ENCODE measurements at regions not wholly inside any gene's neighbourhood (a gene's known extent, or its start where the extent isn't known, plus 50 kb on each side); places are given as distances from the start of the nearest gene placed in this dataset.

DNA sequence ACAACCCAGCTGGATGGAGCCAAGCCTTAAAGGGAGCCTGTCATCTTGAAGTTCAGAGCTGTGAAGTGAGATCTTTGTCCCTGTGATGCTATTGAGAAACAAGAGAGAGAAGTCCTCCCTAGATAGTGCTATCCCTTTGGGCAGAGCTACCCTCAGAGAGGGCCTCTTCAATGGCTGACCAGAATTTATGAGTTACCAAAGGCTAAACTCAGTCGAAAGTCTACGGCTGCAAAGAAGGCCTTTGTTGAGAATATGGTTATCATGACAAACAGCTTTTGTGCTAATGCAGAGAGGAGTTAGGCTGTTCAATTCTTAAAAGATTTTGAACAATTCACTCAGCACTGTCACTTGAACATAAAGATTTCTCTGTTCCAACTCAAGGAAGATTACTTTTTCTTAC is 65.9 kb upstream of the C3orf80 start:
- no peak for TF ChIP-seq CTCF (IDR thresholded peaks at IDR 0.05)
- intact Hi-C loops (cut with DNase I; ENCODE audit: low total_unique reads): no loop called here
- Histone ChIP-seq H3K27ac (no peak overlapping the region), H3K36me3 (no peaks in the 10 kb centered on the region), H3K4me3 (no peak overlapping the region), H3K4me1 (no peaks in the 10 kb centered on the region), H3K9me3 (no peaks in the 10 kb centered on the region), H3K27me3 (no peaks in the 10 kb centered on the region)
- no peak for DNase-seq

DNA sequence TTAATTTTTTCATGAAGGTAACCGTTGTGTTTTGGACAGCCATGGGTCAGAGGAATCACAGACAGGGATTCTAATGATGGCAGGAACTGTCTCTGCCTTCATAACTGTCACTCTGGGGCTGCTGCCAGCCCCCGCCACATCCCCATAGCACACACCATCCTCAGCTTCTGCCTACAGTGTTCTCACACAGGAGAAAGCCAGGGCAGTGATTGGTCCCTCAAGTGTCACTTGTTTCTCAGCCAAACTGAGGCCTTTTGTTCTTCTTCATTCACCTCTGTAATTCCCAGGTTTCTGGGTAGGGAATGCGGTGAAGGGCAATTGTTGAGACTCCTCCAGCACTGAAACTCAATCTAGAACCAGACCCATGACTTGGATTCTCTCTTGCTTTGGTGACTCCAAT is 65.4 kb upstream of the C3orf80 start:
- Histone ChIP-seq H3K27ac (no peak overlapping the region), H3K4me3 (no peak overlapping the region), H3K36me3 (no peaks in the 10 kb centered on the region), H3K4me1 (no peaks in the 10 kb centered on the region), H3K27me3 (no peaks in the 10 kb centered on the region), H3K9me3 (no peaks in the 10 kb centered on the region)
- DNase-seq: no peak
- TF ChIP-seq CTCF (IDR thresholded peaks at IDR 0.05): no peak
- intact Hi-C loops (cut with DNase I; ENCODE audit: low total_unique reads): loop anchor here (10.0 kb wide), 1 partner anchor 255 kb away; no protein-coding TSS in a partner anchor

DNA sequence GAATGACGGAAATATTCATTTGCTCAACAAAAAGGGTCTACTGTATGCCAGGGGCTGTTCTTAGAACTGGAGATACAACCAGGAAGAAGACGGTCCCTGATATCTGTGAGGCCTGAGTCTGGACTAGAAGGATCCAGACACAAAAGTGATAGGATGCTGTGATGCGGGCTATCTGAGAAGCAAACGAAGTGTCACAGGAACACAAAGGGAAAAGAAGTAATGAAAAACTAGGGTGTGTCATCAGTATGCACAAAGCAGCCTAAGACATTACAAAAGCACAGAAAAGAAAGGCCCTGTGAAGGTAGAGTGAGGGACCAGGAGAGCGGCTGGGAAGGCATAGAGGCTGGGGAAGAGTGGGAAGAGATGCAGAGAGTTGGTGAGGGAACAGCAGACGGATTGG is 63.3 kb upstream of the C3orf80 start:
- H3K36me3 ChIP-seq: no peaks in the 10 kb centered on the region
- H3K4me3 ChIP-seq: no peak overlapping the region
- H3K4me1 ChIP-seq: no peaks in the 10 kb centered on the region
- intact Hi-C loops (cut with DNase I; ENCODE audit: low total_unique reads): loop anchor here (10.0 kb wide), 1 partner anchor 253 kb away; no protein-coding TSS in a partner anchor
- DNase-seq: no peak
- H3K9me3 ChIP-seq: no peaks in the 10 kb centered on the region
- H3K27me3 ChIP-seq: no peaks in the 10 kb centered on the region
- no peak for TF ChIP-seq CTCF (IDR thresholded peaks at IDR 0.05)
- H3K27ac ChIP-seq: no peak overlapping the region

DNA sequence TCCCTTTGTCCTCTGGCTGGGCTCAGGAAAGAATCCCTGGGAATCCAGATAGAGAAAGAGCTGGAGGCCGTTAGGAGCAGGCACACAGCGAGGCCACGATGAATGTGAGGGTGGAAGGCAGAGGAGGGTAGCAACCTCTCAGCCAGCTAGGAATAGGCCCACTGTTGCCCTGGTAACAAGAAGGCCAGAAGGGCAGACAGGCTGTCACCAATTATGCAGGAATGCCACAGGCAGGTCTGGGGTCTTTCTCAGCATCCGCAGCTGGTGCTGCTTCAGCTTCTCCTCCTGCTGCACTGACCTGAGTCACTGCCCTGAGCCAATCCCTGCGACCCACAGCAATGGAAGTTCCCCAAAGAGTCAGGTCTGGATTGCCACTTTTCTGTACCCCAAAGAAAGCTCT is 62.8 kb upstream of the C3orf80 start:
- Histone ChIP-seq H3K27ac (no peak overlapping the region), H3K9me3 (no peaks in the 10 kb centered on the region), H3K27me3 (no peaks in the 10 kb centered on the region), H3K4me3 (no peak overlapping the region), H3K36me3 (no peaks in the 10 kb centered on the region), H3K4me1 (no peaks in the 10 kb centered on the region)
- TF ChIP-seq CTCF (IDR thresholded peaks at IDR 0.05): no peak
- no peak for DNase-seq
- intact Hi-C loops (cut with DNase I; ENCODE audit: low total_unique reads): loop anchor here (10.0 kb wide), 1 partner anchor 252 kb away; no protein-coding TSS in a partner anchor

GRCh38 chr3:160163229-160163878 is 61.9 kb upstream of the C3orf80 start:
- no peak for DNase-seq
- intact Hi-C loops (cut with DNase I; ENCODE audit: low total_unique reads): loop anchor here (10.0 kb wide), 1 partner anchor 251 kb away; no protein-coding TSS in a partner anchor
- H3K27ac ChIP-seq: no peak overlapping the region
- no peaks in the 10 kb centered on the region for H3K9me3 ChIP-seq
- no peak overlapping the region for H3K4me3 ChIP-seq
- no peaks in the 10 kb centered on the region for H3K36me3 ChIP-seq
- H3K27me3 ChIP-seq: no peaks in the 10 kb centered on the region
- H3K4me1 ChIP-seq: no peaks in the 10 kb centered on the region
- TF ChIP-seq CTCF (IDR thresholded peaks at IDR 0.05): peak; percentile 32 to 33

Data from tibial artery (tissue), 4 donors.